ENCODE measurements at regions not wholly inside any gene's neighbourhood (a gene's known extent, or its start where the extent isn't known, plus 50 kb on each side); places are given as distances from the start of the nearest gene placed in this dataset.

- no peak for ATAC-seq
- Histone ChIP-seq H2AFZ (ENCODE audit: low read depth, low read length) (no peak overlapping the region), H3K9ac (ENCODE audit: insufficient read depth in 1 of 2, low read depth in 2 of 2, low read length in 2 of 2) (no peak overlapping the region), H3K4me3 (no peak overlapping the region), H3K9me1 (ENCODE audit: control insufficient read depth, insufficient read depth, low read length) (no peaks in the 10 kb centered on the region), H4K20me1 (replicated peaks; ENCODE audit: control insufficient read depth, insufficient read depth, low read length) (no peaks in the 10 kb centered on the region), H3K79me2 (ENCODE audit: control insufficient read depth, insufficient read depth, low read length) (no peaks in the 10 kb centered on the region), H3K27me3 (ENCODE audit: control insufficient read depth in 2 of 2, insufficient read depth in 2 of 2, low read length in 2 of 2) (no peaks in the 10 kb centered on the region), H3K9me3 (replicated peaks; ENCODE audit: control insufficient read depth, insufficient read depth, low read depth, low read length) (no peaks in the 10 kb centered on the region), H3K36me3 (ENCODE audit: control insufficient read depth, insufficient read depth, low read length) (no peaks in the 10 kb centered on the region), H3K4me1 (replicated peaks in 1 of 2; ENCODE audit: control insufficient read depth in 2 of 2, insufficient read depth in 2 of 2, low read length in 2 of 2) (peaks cover 6 to 28% of the 10 kb centered on the region in 2 experiments), H3K4me2 (ENCODE audit: insufficient read depth, low read length) (no peak overlapping the region), H3K27ac (ENCODE audit: extremely low read depth, low read depth, low read length) (no peak overlapping the region)
- 66% methylated on average over 12 of the region's 12 CpGs for WGBS (ENCODE audit: insufficient coverage, low coverage, missing lambda C conversion rate)
- BruUV-seq (replicated peaks), result no TSS peak
- DNase-seq (ENCODE audit: extremely low read depth in 1 of 4, low spot score in 3 of 4), result no peak
- FAIRE-seq, result no peak
- no peak for TF ChIP-seq FOXK1 (CRISPR knock-in tag; IDR thresholded peaks at IDR 0.05; ENCODE audit: borderline replicate concordance)
- POLR2A ChIA-PET, result interaction anchor here (1.1 kb wide), 1 partner anchor 98 kb away, joined by 3 read pairs; no protein-coding TSS in a partner anchor
- CTCF ChIA-PET (ENCODE audit: low intra/inter-chr PET ratio), result no interaction called here
- intact Hi-C loops (cut with micrococcal nuclease) (no loop called here), in situ Hi-C loops (cut with MboI) (no loop called here)
Measured at GRCh38 chr13:30367296-30367695, 55.0 kb upstream of the UBE2L5 start.

- no peak overlapping the region for H3K27ac ChIP-seq (ENCODE audit: extremely low read depth, low read depth, low read length)
- 9% methylated on average over 1 of the region's 1 CpG for WGBS (ENCODE audit: insufficient coverage, low coverage, missing lambda C conversion rate)
- intact Hi-C loops (cut with micrococcal nuclease) (no loop called here), in situ Hi-C loops (cut with MboI) (no loop called here)
- H3K9me3 ChIP-seq (replicated peaks; ENCODE audit: control insufficient read depth, insufficient read depth, low read depth, low read length), result no peaks in the 10 kb centered on the region
- H3K4me1 ChIP-seq (replicated peaks in 1 of 2; ENCODE audit: control insufficient read depth in 2 of 2, insufficient read depth in 2 of 2, low read length in 2 of 2), result peaks cover 0 to 10% of the 10 kb centered on the region in 2 experiments; a peak in 2 of 5 replicates
- H2AFZ ChIP-seq (ENCODE audit: low read depth, low read length), result no peak overlapping the region
- H4K20me1 ChIP-seq (replicated peaks; ENCODE audit: control insufficient read depth, insufficient read depth, low read length), result no peaks in the 10 kb centered on the region
- no peak overlapping the region for H3K4me2 ChIP-seq (ENCODE audit: insufficient read depth, low read length)
- H3K79me2 ChIP-seq (ENCODE audit: control insufficient read depth, insufficient read depth, low read length), result no peaks in the 10 kb centered on the region
- BruUV-seq (replicated peaks), result no TSS peak
- H3K9ac ChIP-seq (ENCODE audit: insufficient read depth in 1 of 2, low read depth in 2 of 2, low read length in 2 of 2), result no peak overlapping the region
- POLR2A ChIA-PET, result no interaction called here
- ATAC-seq, result no peak
- H3K36me3 ChIP-seq (ENCODE audit: control insufficient read depth, insufficient read depth, low read length), result no peaks in the 10 kb centered on the region
- CTCF ChIA-PET (ENCODE audit: low intra/inter-chr PET ratio), result no interaction called here
- no peaks in the 10 kb centered on the region; a peak in 1 of 5 replicates for H3K27me3 ChIP-seq (ENCODE audit: control insufficient read depth in 2 of 2, insufficient read depth in 2 of 2, low read length in 2 of 2)
- DNase-seq (ENCODE audit: extremely low read depth in 1 of 4, low spot score in 3 of 4), result no peak
- no peak for FAIRE-seq
- H3K4me3 ChIP-seq, result no peak overlapping the region
- TF ChIP-seq PHB2 (IDR thresholded peaks at IDR 0.05; ENCODE audit: low read depth), result no peak
- TF ChIP-seq ATF3 (IDR thresholded peaks at IDR 0.05), result no peak
- TF ChIP-seq ATF3 (CRISPR knock-in tag; conservative IDR thresholded peaks at IDR 0.05), result no peak
- no peak for TF ChIP-seq ZNF655 (CRISPR knock-in tag; IDR thresholded peaks at IDR 0.05)
- no peak for TF ChIP-seq PTRF (tag; IDR thresholded peaks at IDR 0.05)
- no peak for TF ChIP-seq KLF10 (CRISPR knock-in tag; IDR thresholded peaks at IDR 0.05)
- no peak for TF ChIP-seq NFATC3 (IDR thresholded peaks at IDR 0.05)
- no peak for TF ChIP-seq ZC3H4 (CRISPR knock-in tag; IDR thresholded peaks at IDR 0.05; ENCODE audit: borderline replicate concordance)
- no peaks in the 10 kb centered on the region for H3K9me1 ChIP-seq (ENCODE audit: control insufficient read depth, insufficient read depth, low read length)
Measured at GRCh38 chr13:30370146-30370545, 52.1 kb upstream of the UBE2L5 start.
